ENCODE measurements at regions not wholly inside any gene's neighbourhood (a gene's known extent, or its start where the extent isn't known, plus 50 kb on each side); places are given as distances from the start of the nearest gene placed in this dataset.

- no peak for DNase-seq (ENCODE audit: low read depth)
- H3K4me3 ChIP-seq (ENCODE audit: low read length), result no peak overlapping the region
- TF ChIP-seq, protein P1, sequence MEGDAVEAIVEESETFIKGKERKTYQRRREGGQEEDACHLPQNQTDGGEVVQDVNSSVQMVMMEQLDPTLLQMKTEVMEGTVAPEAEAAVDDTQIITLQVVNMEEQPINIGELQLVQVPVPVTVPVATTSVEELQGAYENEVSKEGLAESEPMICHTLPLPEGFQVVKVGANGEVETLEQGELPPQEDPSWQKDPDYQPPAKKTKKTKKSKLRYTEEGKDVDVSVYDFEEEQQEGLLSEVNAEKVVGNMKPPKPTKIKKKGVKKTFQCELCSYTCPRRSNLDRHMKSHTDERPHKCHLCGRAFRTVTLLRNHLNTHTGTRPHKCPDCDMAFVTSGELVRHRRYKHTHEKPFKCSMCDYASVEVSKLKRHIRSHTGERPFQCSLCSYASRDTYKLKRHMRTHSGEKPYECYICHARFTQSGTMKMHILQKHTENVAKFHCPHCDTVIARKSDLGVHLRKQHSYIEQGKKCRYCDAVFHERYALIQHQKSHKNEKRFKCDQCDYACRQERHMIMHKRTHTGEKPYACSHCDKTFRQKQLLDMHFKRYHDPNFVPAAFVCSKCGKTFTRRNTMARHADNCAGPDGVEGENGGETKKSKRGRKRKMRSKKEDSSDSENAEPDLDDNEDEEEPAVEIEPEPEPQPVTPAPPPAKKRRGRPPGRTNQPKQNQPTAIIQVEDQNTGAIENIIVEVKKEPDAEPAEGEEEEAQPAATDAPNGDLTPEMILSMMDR (conservative IDR thresholded peaks at IDR 0.05; ENCODE audit: low read depth, low read length), result no peak
These were observed 98.4 kb upstream of the KLHL1 start for GRCh38 chr13:70206671-70207070.

- TF ChIP-seq, protein P1 (conservative IDR thresholded peaks at IDR 0.05; ENCODE audit: low read depth, low read length), result no peak
- DNase-seq (ENCODE audit: low read depth), result no peak
- H3K4me3 ChIP-seq (ENCODE audit: low read length), result no peak overlapping the region
These were observed 95.5 kb upstream of the KLHL1 start for GRCh38 chr13:70203661-70204229.

- H3K4me3 ChIP-seq (ENCODE audit: low read length), result no peak overlapping the region
- no peak for DNase-seq (ENCODE audit: low read depth)
- TF ChIP-seq, protein P1 (conservative IDR thresholded peaks at IDR 0.05; ENCODE audit: low read depth, low read length), result no peak
These were observed 82.8 kb upstream of the KLHL1 start for GRCh38 chr13:70191034-70191433.

DNA sequence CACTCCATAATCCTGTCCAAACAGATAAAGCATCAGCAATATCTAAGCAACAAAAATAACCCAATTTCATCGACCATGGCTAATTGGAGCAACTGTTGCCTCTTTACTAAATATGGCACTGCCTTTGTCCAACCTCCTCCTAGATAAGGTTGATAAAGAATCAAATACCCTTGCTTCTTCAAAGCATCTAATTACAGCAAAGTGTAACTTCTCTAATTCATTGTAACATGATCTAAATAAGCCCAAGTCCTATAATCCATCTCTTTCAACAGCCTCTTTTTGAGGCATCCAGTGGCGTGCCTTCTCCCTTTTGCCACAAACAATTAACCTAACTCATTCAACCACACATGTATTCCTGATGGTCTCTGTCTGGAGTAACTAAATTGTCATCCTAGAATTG is 81.7 kb upstream of the KLHL1 start:
- TF ChIP-seq, protein P1 (conservative IDR thresholded peaks at IDR 0.05; ENCODE audit: low read depth, low read length), result no peak
- no peak for DNase-seq (ENCODE audit: low read depth)

DNA sequence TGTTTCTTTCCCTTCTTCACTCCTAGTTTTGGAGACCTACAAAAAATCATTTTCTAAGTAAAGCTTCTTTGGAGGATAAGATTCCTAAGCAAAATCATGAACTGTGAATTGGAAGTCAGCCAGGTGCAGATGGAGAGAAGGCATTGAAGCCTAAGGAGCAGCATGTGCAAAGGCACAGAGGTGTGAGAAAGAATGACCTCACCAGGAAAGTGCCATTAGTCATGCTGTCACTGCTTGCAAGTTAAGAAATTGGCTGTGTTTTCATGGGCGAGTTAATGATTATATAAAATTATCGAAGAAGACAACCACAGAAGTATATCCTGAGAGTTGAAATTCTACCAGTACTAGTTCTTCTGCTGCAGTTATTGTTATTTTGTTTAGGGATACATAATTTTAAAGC is 80.3 kb upstream of the KLHL1 start:
- TF ChIP-seq, protein P1 (conservative IDR thresholded peaks at IDR 0.05; ENCODE audit: low read depth, low read length), result no peak
- H3K4me3 ChIP-seq (ENCODE audit: low read length), result no peak overlapping the region
- no peak for DNase-seq (ENCODE audit: low read depth)

More for the DNA sequence above, 81.7 kb upstream of the KLHL1 start:
- H3K4me3 ChIP-seq (ENCODE audit: low read length), result no peak overlapping the region

- no peak overlapping the region for H3K4me3 ChIP-seq (ENCODE audit: low read length)
- TF ChIP-seq, protein P1 (conservative IDR thresholded peaks at IDR 0.05; ENCODE audit: low read depth, low read length), result no peak
- DNase-seq (ENCODE audit: low read depth), result peak; percentile 53
These were observed 74.8 kb upstream of the KLHL1 start for GRCh38 chr13:70183041-70183440.

All from retinal pigment epithelial cell (primary cell).